SK-N-SH (cell line): ENCODE measurements at regions not wholly inside any gene's neighbourhood (a gene's known extent, or its start where the extent isn't known, plus 50 kb on each side); places are given as distances from the start of the nearest gene placed in this dataset.

Source experiments
- CTCF ChIA-PET: fragments of 300-600, 350-600 bp; formaldehyde crosslinking; extraction: SDS; loops from one replicate; lab custom pipeline; 2021; lab: Yijun Ruan, JAX
- POLR2A ChIA-PET: fragments of 350-600 bp; sonication (Branson Sonifier 250); formaldehyde crosslinking; extraction: SDS; loops from one replicate; lab custom pipeline; 2020; ENCODE audit warnings: antibody characterized with exemption, inconsistent platforms; lab: Yijun Ruan, JAX
- DNase-seq: peaks from one replicate; pipeline ENCODE4 v3.0.0; 2012
- H2AFZ ChIP-seq: fragments of 200-600 bp; sonication (generic); 2 replicates; pipeline ENCODE4 v1.8.1; 2016; ENCODE audit warnings: antibody characterized with exemption, mild to moderate bottlenecking, low read depth
- H3F3A ChIP-seq: fragments of 200-600 bp; sonication (generic); replicated peaks from 2 replicates; pipeline ENCODE3; 2016; ENCODE audit warnings: antibody characterized with exemption, mild to moderate bottlenecking; ENCODE audit not compliant: insufficient read depth
- H3K27ac ChIP-seq, 2 experiments: fragments of 200-500 bp in 1 of 2; fragments of 200-600 bp in 1 of 2; sonication (Bioruptor generic) in 1 of 2; sonication (generic), shearing (Covaris generic) in 1 of 2; 2 replicates each; pipeline versions ENCODE4 v1.5.1 to v1.6.1; 2014 to 2016; ENCODE audit warnings: low read depth in 2 of 2, inconsistent platforms in 1 of 2, low read length in 1 of 2, mild to moderate bottlenecking in 1 of 2, mixed read lengths in 1 of 2
- H3K27me3 ChIP-seq: fragments of 200-600 bp; sonication (generic), shearing (Covaris generic); 2 replicates; pipeline ENCODE4 v1.6.1; 2016; ENCODE audit warnings: mixed run types; ENCODE audit not compliant: insufficient read depth
- H3K36me3 ChIP-seq, 2 experiments: fragments of 200-500 bp in 1 of 2; fragments of 200-600 bp in 1 of 2; sonication (Bioruptor generic) in 1 of 2; sonication (generic) in 1 of 2; replicated peaks in 1 of 2; 2 replicates each; pipeline versions ENCODE3 to v1.5.1; 2014 to 2016; ENCODE audit warnings: low read length in 1 of 2, mild to moderate bottlenecking in 1 of 2; ENCODE audit not compliant: insufficient read depth in 2 of 2, control insufficient read depth in 1 of 2
- H3K4me1 ChIP-seq, 2 experiments: fragments of 200-500 bp in 1 of 2; fragments of 200-600 bp in 1 of 2; sonication (Bioruptor generic) in 1 of 2; sonication (generic), shearing (Covaris generic) in 1 of 2; 2 replicates each; pipeline versions ENCODE4 v1.5.1 to v1.6.1; 2014 to 2016; ENCODE audit warnings: low read depth in 1 of 2, low read length in 1 of 2, mixed run types in 1 of 2; ENCODE audit not compliant: insufficient read depth in 2 of 2, control insufficient read depth in 1 of 2
- H3K4me2 ChIP-seq: fragments of 200-600 bp; sonication (generic), shearing (Covaris generic); 2 replicates; pipeline ENCODE4 v1.6.1; 2017; ENCODE audit warnings: mixed run types
- H3K4me3 ChIP-seq, 2 experiments: fragments of 200-500 bp in 1 of 2; fragments of 200-600 bp in 1 of 2; sonication (Bioruptor generic) in 1 of 2; sonication (generic), shearing (Covaris generic) in 1 of 2; 2 replicates each; pipeline versions ENCODE4 v1.5.1 to v1.8.1; 2014 to 2016; ENCODE audit warnings: low read depth in 2 of 2, inconsistent platforms in 1 of 2, low read length in 1 of 2, mild to moderate bottlenecking in 1 of 2, mixed read lengths in 1 of 2, moderate library complexity in 1 of 2
- H3K79me2 ChIP-seq: fragments of 200-600 bp; sonication (generic); 2 replicates; pipeline ENCODE4 v1.8.1; 2017; ENCODE audit warnings: mild to moderate bottlenecking; ENCODE audit not compliant: insufficient read depth
- H3K9ac ChIP-seq: fragments of 200-600 bp; sonication (generic); 2 replicates; pipeline ENCODE4 v1.6.1; 2017; ENCODE audit warnings: mixed run types
- H3K9me2 ChIP-seq: fragments of 200-600 bp; sonication (generic); 2 replicates; pipeline ENCODE4 v1.6.1; 2017; ENCODE audit warnings: mixed run types
- H3K9me3 ChIP-seq: fragments of 200-600 bp; sonication (generic); 2 replicates; pipeline ENCODE4 v1.6.1; 2017; ENCODE audit warnings: mixed run types, mild to moderate bottlenecking, moderate library complexity
- H4K20me1 ChIP-seq: fragments of 200-600 bp; sonication (generic); 2 replicates; pipeline ENCODE4 v1.6.1; 2017; ENCODE audit warnings: mild to moderate bottlenecking, mixed run types; ENCODE audit not compliant: insufficient read depth
- ELF1 ChIP-seq: IDR thresholded peaks from 2 replicates; pipeline ENCODE4 v1.4.0; 2012
- EP300 ChIP-seq, 2 experiments: IDR thresholded peaks; 2 replicates each; pipeline versions ENCODE4 v1.4.0 to v1.6.1; 2012; ENCODE audit warnings: borderline replicate concordance in 1 of 2, low read depth in 1 of 2, low read length in 1 of 2
- FOSL2 ChIP-seq: IDR thresholded peaks from 2 replicates; pipeline ENCODE4 v1.4.0; 2012; ENCODE audit warnings: low read depth, mild to moderate bottlenecking, moderate library complexity, borderline replicate concordance
- FOXM1 ChIP-seq: IDR thresholded peaks from 2 replicates; pipeline ENCODE4 v1.4.0; 2012; ENCODE audit warnings: low read depth, mild to moderate bottlenecking
- GABPA ChIP-seq: IDR thresholded peaks from 2 replicates; pipeline ENCODE4 v1.4.0; 2012; ENCODE audit warnings: low read depth, mild to moderate bottlenecking
- MEF2A ChIP-seq: IDR thresholded peaks from 2 replicates; pipeline ENCODE4 v1.4.0; 2012; ENCODE audit warnings: low read depth, borderline replicate concordance
- NRF1 ChIP-seq: IDR thresholded peaks from 2 replicates; pipeline ENCODE4 v1.6.1; 2012; ENCODE audit warnings: low read depth, mild to moderate bottlenecking, low read length
- RAD21 ChIP-seq: IDR thresholded peaks from 2 replicates; pipeline ENCODE4 v1.6.1; 2012; ENCODE audit warnings: mild to moderate bottlenecking, low read length
- SIN3A ChIP-seq: IDR thresholded peaks from 2 replicates; pipeline ENCODE4 v1.6.1; 2012; ENCODE audit warnings: low read depth, mild to moderate bottlenecking, low read length, moderate library complexity, borderline replicate concordance
- TEAD4 ChIP-seq: IDR thresholded peaks from 2 replicates; pipeline ENCODE4 v1.4.0; 2012; ENCODE audit warnings: mild to moderate bottlenecking, borderline replicate concordance; ENCODE audit not compliant: insufficient read depth
- WGBS: methylation state at CpG from one replicate; pipeline ENCODE4 v1.1.6; 2017; ENCODE audit warnings: low lambda C conversion rate; 5-methylcytosine and 5-hydroxymethylcytosine counted together
- TF ChIP-seq, protein P1 (sequence below): IDR thresholded peaks from 2 replicates; pipeline ENCODE4 v1.4.0; 2012; ENCODE audit warnings: low read depth, borderline replicate concordance
- TF ChIP-seq, protein P2 (sequence below): IDR thresholded peaks from 2 replicates; pipeline ENCODE4 v1.4.0; 2012; ENCODE audit warnings: low read depth, borderline replicate concordance
- TF ChIP-seq, protein P3 (sequence below): IDR thresholded peaks from 2 replicates; pipeline ENCODE4; 2012

DNA sequence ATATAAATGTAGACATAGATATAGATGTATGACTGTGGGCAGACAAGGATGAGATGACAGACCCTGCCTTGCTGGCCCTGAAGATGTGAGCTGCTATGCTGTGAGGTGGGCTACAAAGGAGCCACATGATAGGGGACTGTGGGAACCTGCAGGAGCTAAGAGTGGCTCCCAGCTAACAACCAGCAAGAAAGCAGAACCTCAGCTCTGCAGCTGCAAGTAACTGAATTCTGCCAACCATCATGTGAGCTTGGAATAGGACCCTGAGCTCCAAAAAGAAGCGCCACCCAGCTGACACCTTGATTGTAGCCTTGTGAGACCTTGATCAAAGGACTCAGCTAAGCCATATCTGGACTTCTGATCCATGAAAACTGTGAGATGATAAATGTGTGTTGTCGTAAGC lies 123.3 kb upstream of the GRM7 start:
- no peaks in the 10 kb centered on the region for H4K20me1 ChIP-seq
- DNase-seq = no peak
- TF ChIP-seq MEF2A (no peak), ELF1 (no peak), FOSL2 (no peak), TEAD4 (no peak), RAD21 (no peak), FOXM1 (no peak), EP300 (IDR thresholded peaks at IDR 0.05; ENCODE audit: borderline replicate concordance in 1 of 2, low read depth in 1 of 2, low read length in 1 of 2) (no peak), SIN3A (no peak)
- TF ChIP-seq, protein P1, sequence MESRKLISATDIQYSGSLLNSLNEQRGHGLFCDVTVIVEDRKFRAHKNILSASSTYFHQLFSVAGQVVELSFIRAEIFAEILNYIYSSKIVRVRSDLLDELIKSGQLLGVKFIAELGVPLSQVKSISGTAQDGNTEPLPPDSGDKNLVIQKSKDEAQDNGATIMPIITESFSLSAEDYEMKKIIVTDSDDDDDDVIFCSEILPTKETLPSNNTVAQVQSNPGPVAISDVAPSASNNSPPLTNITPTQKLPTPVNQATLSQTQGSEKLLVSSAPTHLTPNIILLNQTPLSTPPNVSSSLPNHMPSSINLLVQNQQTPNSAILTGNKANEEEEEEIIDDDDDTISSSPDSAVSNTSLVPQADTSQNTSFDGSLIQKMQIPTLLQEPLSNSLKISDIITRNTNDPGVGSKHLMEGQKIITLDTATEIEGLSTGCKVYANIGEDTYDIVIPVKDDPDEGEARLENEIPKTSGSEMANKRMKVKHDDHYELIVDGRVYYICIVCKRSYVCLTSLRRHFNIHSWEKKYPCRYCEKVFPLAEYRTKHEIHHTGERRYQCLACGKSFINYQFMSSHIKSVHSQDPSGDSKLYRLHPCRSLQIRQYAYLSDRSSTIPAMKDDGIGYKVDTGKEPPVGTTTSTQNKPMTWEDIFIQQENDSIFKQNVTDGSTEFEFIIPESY = no peak
- TF ChIP-seq, protein P2, sequence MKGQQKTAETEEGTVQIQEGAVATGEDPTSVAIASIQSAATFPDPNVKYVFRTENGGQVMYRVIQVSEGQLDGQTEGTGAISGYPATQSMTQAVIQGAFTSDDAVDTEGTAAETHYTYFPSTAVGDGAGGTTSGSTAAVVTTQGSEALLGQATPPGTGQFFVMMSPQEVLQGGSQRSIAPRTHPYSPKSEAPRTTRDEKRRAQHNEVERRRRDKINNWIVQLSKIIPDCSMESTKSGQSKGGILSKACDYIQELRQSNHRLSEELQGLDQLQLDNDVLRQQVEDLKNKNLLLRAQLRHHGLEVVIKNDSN = no peak
- TF ChIP-seq, protein P3, sequence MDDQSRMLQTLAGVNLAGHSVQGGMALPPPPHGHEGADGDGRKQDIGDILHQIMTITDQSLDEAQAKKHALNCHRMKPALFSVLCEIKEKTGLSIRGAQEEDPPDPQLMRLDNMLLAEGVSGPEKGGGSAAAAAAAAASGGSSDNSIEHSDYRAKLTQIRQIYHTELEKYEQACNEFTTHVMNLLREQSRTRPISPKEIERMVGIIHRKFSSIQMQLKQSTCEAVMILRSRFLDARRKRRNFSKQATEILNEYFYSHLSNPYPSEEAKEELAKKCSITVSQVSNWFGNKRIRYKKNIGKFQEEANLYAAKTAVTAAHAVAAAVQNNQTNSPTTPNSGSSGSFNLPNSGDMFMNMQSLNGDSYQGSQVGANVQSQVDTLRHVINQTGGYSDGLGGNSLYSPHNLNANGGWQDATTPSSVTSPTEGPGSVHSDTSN = no peak
- TF ChIP-seq, all 33 proteins: peak for 0
- H3K36me3 ChIP-seq = no peaks in the 10 kb centered on the region
- H3K4me3 ChIP-seq = no peak overlapping the region
- H3K9ac ChIP-seq = no peak overlapping the region
- no peaks in the 10 kb centered on the region for H3K27me3 ChIP-seq
- H2AFZ ChIP-seq = no peak overlapping the region
- WGBS = 36% methylated on average over 2 of the region's 2 CpGs
- CTCF ChIA-PET = no interaction called here
- no peaks in the 10 kb centered on the region for H3K4me1 ChIP-seq
- no peaks in the 10 kb centered on the region for H3K79me2 ChIP-seq
- H3F3A ChIP-seq = no peaks in the 10 kb centered on the region
- H3K27ac ChIP-seq = no peak overlapping the region
- POLR2A ChIA-PET = no interaction called here
- no peaks in the 10 kb centered on the region for H3K9me3 ChIP-seq
- H3K9me2 ChIP-seq = no peaks in the 10 kb centered on the region
- H3K4me2 ChIP-seq = no peak overlapping the region

DNA sequence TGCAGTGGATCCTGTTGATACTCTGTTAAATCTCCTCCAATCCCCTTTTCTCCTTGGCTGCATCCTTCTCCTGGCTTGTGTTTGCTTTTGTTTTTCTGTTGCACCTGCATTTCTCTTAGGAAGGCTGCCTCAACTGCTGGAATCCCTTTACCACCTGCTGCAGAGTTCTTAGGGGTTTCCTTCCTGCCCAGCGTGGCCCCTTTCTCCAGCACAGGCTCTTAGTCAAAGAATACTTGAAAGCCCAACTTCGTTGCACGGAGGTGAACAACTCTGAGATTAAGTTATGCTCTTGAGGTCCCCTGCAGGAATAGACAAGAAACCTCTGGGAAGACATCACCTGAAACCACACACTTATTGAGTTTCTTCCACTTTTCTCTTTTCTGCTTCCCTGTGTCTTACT lies 121.6 kb upstream of the GRM7 start:
- no peaks in the 10 kb centered on the region for H3K4me1 ChIP-seq
- 8% methylated on average over 3 of the region's 3 CpGs for WGBS
- DNase-seq = no peak
- CTCF ChIA-PET = no interaction called here
- no peaks in the 10 kb centered on the region for H4K20me1 ChIP-seq
- no peak overlapping the region for H3K27ac ChIP-seq
- no peaks in the 10 kb centered on the region for H3F3A ChIP-seq
- no peak overlapping the region for H3K4me3 ChIP-seq
- POLR2A ChIA-PET = no interaction called here
- no peaks in the 10 kb centered on the region for H3K9me2 ChIP-seq
- no peaks in the 10 kb centered on the region for H3K36me3 ChIP-seq
- H3K27me3 ChIP-seq = no peaks in the 10 kb centered on the region
- H3K79me2 ChIP-seq = no peaks in the 10 kb centered on the region
- no peaks in the 10 kb centered on the region for H3K9me3 ChIP-seq
- no peak overlapping the region for H2AFZ ChIP-seq
- TF ChIP-seq NRF1 (no peak), GABPA (no peak)
- no peak overlapping the region for H3K9ac ChIP-seq
- no peak overlapping the region for H3K4me2 ChIP-seq
